ENCODE measurements at regions not wholly inside any gene's neighbourhood (a gene's known extent, or its start where the extent isn't known, plus 50 kb on each side); places are given as distances from the start of the nearest gene placed in this dataset.

DNA sequence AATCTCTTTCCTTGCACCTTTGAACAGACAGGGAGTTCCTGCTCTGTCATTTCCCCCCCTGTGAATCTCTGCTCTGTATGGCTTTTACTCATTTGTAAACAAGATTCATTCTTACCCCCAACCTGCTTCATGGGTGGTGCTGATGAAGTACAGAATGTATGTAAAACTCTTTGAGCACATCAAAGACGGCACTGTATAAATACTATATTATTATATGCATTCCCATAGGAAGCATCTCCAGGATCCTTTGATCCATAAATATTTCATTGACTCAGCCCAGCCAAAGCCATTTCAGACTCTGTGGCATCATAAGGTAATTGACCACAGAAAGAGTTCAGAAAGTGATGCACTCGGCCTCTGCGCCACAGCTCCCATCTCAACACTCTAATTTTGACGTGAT is 208.7 kb downstream of the EFNB2 start:
- TF ChIP-seq CTCF (IDR thresholded peaks at IDR 0.05) (no peak), POLR2A (IDR thresholded peaks at IDR 0.05) (no peak), EP300 (IDR thresholded peaks at IDR 0.05) (no peak), POLR2AphosphoS5 (IDR thresholded peaks at IDR 0.05) (no peak)
